Mesendoderm (in vitro differentiated cells): ENCODE measurements at regions not wholly inside any gene's neighbourhood (a gene's known extent, or its start where the extent isn't known, plus 50 kb on each side); places are given as distances from the start of the nearest gene placed in this dataset.

Experiments used
- DNase-seq: peaks from one replicate; pipeline ENCODE4 v3.0.0; 2013
- H2AK5ac ChIP-seq: 2 replicates; pipeline ENCODE4 v1.6.1; 2013; ENCODE audit warnings: low read length, inconsistent platforms
- H2BK120ac ChIP-seq: 2 replicates; pipeline ENCODE4 v1.6.1; 2013; ENCODE audit warnings: low read depth, mild to moderate bottlenecking, low read length, moderate library complexity, mixed read lengths
- H2BK15ac ChIP-seq: replicated peaks from 2 replicates; pipeline ENCODE4 v1.6.1; 2013; ENCODE audit warnings: low read depth, mild to moderate bottlenecking, moderate library complexity
- H2BK5ac ChIP-seq: 2 replicates; pipeline ENCODE4 v1.6.1; 2013; ENCODE audit warnings: low read length, inconsistent platforms
- H3K18ac ChIP-seq: 2 replicates; pipeline ENCODE4 v1.6.1; 2013; ENCODE audit warnings: mild to moderate bottlenecking, low read length, mixed read lengths
- H3K23ac ChIP-seq: one replicate; pipeline ENCODE4 v1.6.1; 2013; ENCODE audit warnings: low read length
- H3K27ac ChIP-seq: 2 replicates; pipeline ENCODE4 v1.5.1; 2013; ENCODE audit warnings: low read depth, mild to moderate bottlenecking, inconsistent platforms, low read length, moderate library complexity
- H3K27me3 ChIP-seq: 2 replicates; pipeline ENCODE4 v1.6.1; 2013; ENCODE audit warnings: low read length, control low read depth, mild to moderate bottlenecking, inconsistent platforms; ENCODE audit not compliant: insufficient read depth, poor library complexity
- H3K36me3 ChIP-seq: 2 replicates; pipeline ENCODE4 v1.6.1; 2013; ENCODE audit warnings: low read length, inconsistent platforms; ENCODE audit not compliant: control insufficient read depth, insufficient read depth
- H3K4ac ChIP-seq: one replicate; pipeline ENCODE4 v1.6.1; 2013; ENCODE audit warnings: low read depth, mild to moderate bottlenecking, low read length, moderate library complexity
- H3K4me1 ChIP-seq: 2 replicates; pipeline ENCODE4 v1.6.1; 2013; ENCODE audit warnings: low read depth, low read length, inconsistent platforms; ENCODE audit not compliant: control insufficient read depth
- H3K4me2 ChIP-seq: 2 replicates; pipeline ENCODE4 v1.6.1; 2013; ENCODE audit warnings: low read length
- H3K4me3 ChIP-seq: 2 replicates; pipeline ENCODE4 v1.5.1; 2013; ENCODE audit warnings: mild to moderate bottlenecking, low read length
- H3K56ac ChIP-seq: one replicate; pipeline ENCODE4 v1.6.1; 2013; ENCODE audit warnings: low read length
- H3K79me1 ChIP-seq: 2 replicates; pipeline ENCODE4 v1.6.1; 2013; ENCODE audit warnings: low read length, inconsistent platforms
- H3K79me2 ChIP-seq: 2 replicates; pipeline ENCODE4 v1.6.1; 2013; ENCODE audit warnings: mild to moderate bottlenecking, low read length; ENCODE audit not compliant: control insufficient read depth, insufficient read depth
- H3K9ac ChIP-seq: 2 replicates; pipeline ENCODE4 v1.6.1; 2013; ENCODE audit warnings: low read length, inconsistent platforms
- H4K5ac ChIP-seq: one replicate; pipeline ENCODE4 v1.6.1; 2013; ENCODE audit warnings: low read length
- H4K8ac ChIP-seq: one replicate; pipeline ENCODE4 v1.6.1; 2013; ENCODE audit warnings: low read depth, mild to moderate bottlenecking, control low read depth, low read length, moderate library complexity
- WGBS: extraction: QIAGEN DNeasy Blood & Tissue Kit; methylation state at CpG from one replicate; pipeline ENCODE4 v1.1.7; 2013; ENCODE audit warnings: low lambda C conversion rate, missing lambda C conversion rate; ENCODE audit not compliant: insufficient coverage; ENCODE audit errors: extremely low coverage; 5-methylcytosine and 5-hydroxymethylcytosine counted together

DNA sequence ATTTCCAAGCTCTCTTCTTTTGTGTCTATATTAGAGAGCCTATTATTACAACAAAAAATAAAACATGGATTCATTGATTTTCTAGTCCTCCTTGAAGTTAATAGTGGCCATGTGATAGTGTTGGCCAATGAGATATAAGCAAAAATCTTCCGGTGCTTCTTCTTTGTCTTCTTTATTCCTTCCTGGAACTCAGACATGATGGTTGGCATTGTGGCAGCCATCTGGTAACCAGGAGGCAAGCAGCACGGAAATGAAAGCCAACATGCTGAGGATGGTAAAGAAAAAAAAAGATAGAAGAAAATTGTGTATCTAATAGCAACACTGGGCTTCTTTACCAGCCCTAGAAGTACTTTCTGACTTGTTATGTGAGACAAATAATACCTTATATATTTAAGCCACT, 50.8 kb upstream of the SEL1L start:
- Histone ChIP-seq H3K79me1 (no peaks in the 10 kb centered on the region), H3K27ac (no peak overlapping the region), H3K9ac (no peak overlapping the region), H3K56ac (no peak overlapping the region), H3K18ac (no peak overlapping the region), H3K4me2 (no peak overlapping the region), H3K4me1 (no peaks in the 10 kb centered on the region), H3K4ac (no peak overlapping the region), H3K36me3 (no peaks in the 10 kb centered on the region), H3K4me3 (no peak overlapping the region), H3K79me2 (no peaks in the 10 kb centered on the region), H2BK15ac (no peak overlapping the region), H4K8ac (no peak overlapping the region), H2AK5ac (no peak overlapping the region), H2BK120ac (no peak overlapping the region), H4K5ac (no peak overlapping the region), H2BK5ac (no peak overlapping the region), H3K23ac (no peak overlapping the region), H3K27me3 (no peaks in the 10 kb centered on the region)
- DNase-seq: no peak
- no CpG with 5 or more reads among the region's 2 CpGs for WGBS

DNA sequence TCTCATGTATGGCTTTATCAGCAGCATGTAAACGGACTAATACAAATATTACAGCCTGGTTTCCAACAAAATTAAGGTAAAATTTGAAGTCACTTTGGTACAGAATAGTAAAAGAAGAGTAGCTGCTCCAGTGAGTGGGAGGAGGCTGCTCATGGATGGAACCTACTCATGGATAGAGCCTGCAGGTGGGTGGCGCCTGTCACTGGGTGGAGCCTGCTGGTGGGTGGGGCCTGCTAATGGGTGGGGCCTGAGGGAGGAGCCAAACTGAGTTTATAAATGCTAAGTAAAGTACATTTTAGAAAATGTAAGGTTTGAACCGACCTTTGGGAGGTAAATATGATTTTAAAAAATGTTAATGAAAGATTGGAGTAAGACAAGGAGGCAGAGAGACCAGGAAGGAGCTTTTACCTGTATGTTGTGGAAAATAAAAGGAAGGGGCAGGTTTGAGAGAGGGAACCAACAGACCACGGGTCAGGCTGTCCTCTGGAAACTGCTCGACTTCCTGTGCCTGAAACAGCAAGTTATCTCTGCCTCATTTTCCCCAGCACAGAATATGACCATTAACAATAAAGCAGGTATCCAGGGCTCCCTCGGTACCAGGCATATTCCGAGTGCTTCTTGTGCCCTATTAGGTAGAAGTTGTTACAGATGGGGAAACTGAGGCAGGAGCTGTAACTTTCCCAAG, 55.9 kb upstream of the SEL1L start:
- H3K4me3 ChIP-seq: no peak overlapping the region
- no peak overlapping the region for H3K9ac ChIP-seq
- H4K5ac ChIP-seq: no peak overlapping the region
- no peak overlapping the region for H3K4ac ChIP-seq
- no peaks in the 10 kb centered on the region for H3K79me2 ChIP-seq
- H3K27ac ChIP-seq: no peak overlapping the region
- no peak overlapping the region for H3K4me2 ChIP-seq
- no peak overlapping the region for H3K23ac ChIP-seq
- no peaks in the 10 kb centered on the region for H3K27me3 ChIP-seq
- no peak overlapping the region for H4K8ac ChIP-seq
- H3K79me1 ChIP-seq: no peaks in the 10 kb centered on the region
- no peak overlapping the region for H2BK15ac ChIP-seq
- H3K18ac ChIP-seq: no peak overlapping the region
- DNase-seq: no peak
- no peak overlapping the region for H2BK120ac ChIP-seq
- no peak overlapping the region for H2AK5ac ChIP-seq
- no peak overlapping the region for H2BK5ac ChIP-seq
- H3K56ac ChIP-seq: no peak overlapping the region
- no peaks in the 10 kb centered on the region for H3K36me3 ChIP-seq
- H3K4me1 ChIP-seq: peaks cover 3% of the 10 kb centered on the region
- 100% methylated on average over 1 of the region's 7 CpGs for WGBS

- no peaks in the 10 kb centered on the region for H3K27me3 ChIP-seq
- H2BK120ac ChIP-seq: peak overlapping the region; percentile 16
- no CpG with 5 or more reads among the region's 3 CpGs for WGBS
- no peak overlapping the region for H3K9ac ChIP-seq
- H3K23ac ChIP-seq: no peak overlapping the region
- H3K4me3 ChIP-seq: no peak overlapping the region
- H2BK5ac ChIP-seq: no peak overlapping the region
- H4K5ac ChIP-seq: no peak overlapping the region
- H3K18ac ChIP-seq: no peak overlapping the region
- no peak overlapping the region for H3K27ac ChIP-seq
- H3K4me2 ChIP-seq: no peak overlapping the region
- no peak overlapping the region for H2AK5ac ChIP-seq
- H2BK15ac ChIP-seq: no peak overlapping the region
- H3K4me1 ChIP-seq: peaks cover 3% of the 10 kb centered on the region
- H4K8ac ChIP-seq: no peak overlapping the region
- H3K79me2 ChIP-seq: no peaks in the 10 kb centered on the region
- no peak overlapping the region for H3K56ac ChIP-seq
- no peaks in the 10 kb centered on the region for H3K79me1 ChIP-seq
- H3K36me3 ChIP-seq: no peaks in the 10 kb centered on the region
- no peak overlapping the region for H3K4ac ChIP-seq
- DNase-seq: peak; percentile 51
Measured at GRCh38 chr14:81591266-81591665, 57.6 kb upstream of the SEL1L start.

GRCh38 chr14:81594012-81594411, 60.4 kb upstream of the SEL1L start:
- Histone ChIP-seq H3K56ac (peak overlapping the region; percentile 68), H3K79me1 (no peaks in the 10 kb centered on the region), H2BK5ac (peak overlapping the region; percentile 74), H2BK15ac (no peak overlapping the region), H3K18ac (no peak overlapping the region), H3K23ac (no peak overlapping the region), H2BK120ac (no peak overlapping the region), H3K4ac (no peak overlapping the region), H3K36me3 (no peaks in the 10 kb centered on the region), H2AK5ac (no peak overlapping the region), H4K5ac (no peak overlapping the region), H3K79me2 (no peaks in the 10 kb centered on the region), H3K27me3 (no peaks in the 10 kb centered on the region), H3K4me3 (no peak overlapping the region), H3K4me1 (peaks cover 3% of the 10 kb centered on the region), H4K8ac (no peak overlapping the region), H3K4me2 (no peak overlapping the region), H3K27ac (peak overlapping the region; percentile 12), H3K9ac (no peak overlapping the region)
- WGBS: no CpG with 5 or more reads among the region's 6 CpGs
- DNase-seq: peak; percentile 40

DNA sequence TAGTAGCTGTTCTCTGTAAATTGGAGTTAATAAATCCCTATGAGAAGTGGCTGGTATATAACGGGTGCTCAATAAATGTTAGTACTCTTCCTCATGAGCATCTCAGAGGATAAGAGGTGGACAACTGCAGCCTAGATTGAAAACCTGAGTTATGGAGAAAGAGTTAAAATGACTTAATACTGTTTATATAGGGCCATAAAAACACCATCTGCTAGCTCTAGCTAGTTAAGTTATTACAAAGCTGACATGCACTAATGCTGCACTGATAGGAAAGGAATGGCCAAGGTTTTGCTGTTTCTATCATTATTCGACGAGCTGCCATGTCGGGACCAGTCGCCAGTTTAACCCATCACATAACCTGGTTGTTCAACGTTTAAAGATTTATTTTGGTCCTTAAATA, 72.0 kb upstream of the SEL1L start:
- no CpG with 5 or more reads among the region's 6 CpGs for WGBS
- H3K23ac ChIP-seq: no peak overlapping the region
- no peak overlapping the region for H2BK120ac ChIP-seq
- no peaks in the 10 kb centered on the region for H3K4me1 ChIP-seq
- no peak overlapping the region for H3K27ac ChIP-seq
- no peaks in the 10 kb centered on the region for H3K79me2 ChIP-seq
- no peaks in the 10 kb centered on the region for H3K79me1 ChIP-seq
- no peak overlapping the region for H3K4me2 ChIP-seq
- no peak for DNase-seq
- H2BK15ac ChIP-seq: no peak overlapping the region
- no peak overlapping the region for H3K18ac ChIP-seq
- no peak overlapping the region for H3K4ac ChIP-seq
- H3K27me3 ChIP-seq: no peaks in the 10 kb centered on the region
- no peaks in the 10 kb centered on the region for H3K36me3 ChIP-seq
- H2BK5ac ChIP-seq: no peak overlapping the region
- no peak overlapping the region for H3K56ac ChIP-seq
- H3K4me3 ChIP-seq: no peak overlapping the region
- H4K5ac ChIP-seq: no peak overlapping the region
- no peak overlapping the region for H3K9ac ChIP-seq
- no peak overlapping the region for H4K8ac ChIP-seq
- H2AK5ac ChIP-seq: no peak overlapping the region
